Liver (tissue), 8 donors: ENCODE measurements at regions not wholly inside any gene's neighbourhood (a gene's known extent, or its start where the extent isn't known, plus 50 kb on each side); places are given as distances from the start of the nearest gene placed in this dataset.

Experiments
- DNase-seq: peaks from one replicate; pipeline ENCODE4 v3.0.0-alpha.2; 2017; ENCODE audit warnings: low spot score
- H3K27ac ChIP-seq, 2 donors: one replicate each; pipeline ENCODE4 v1.7.0; 2013; ENCODE audit warnings: inconsistent platforms in 2 of 2, low read length in 2 of 2, control low read depth in 1 of 2, low read depth in 1 of 2, mild to moderate bottlenecking in 1 of 2
- H3K27me3 ChIP-seq, 4 donors: one replicate each; pipeline versions ENCODE4 v1.6.1 to v1.7.0; 2013; ENCODE audit warnings: low read length in 3 of 4, inconsistent platforms in 1 of 4, mild to moderate bottlenecking in 1 of 4, moderate library complexity in 1 of 4; ENCODE audit not compliant: control insufficient read depth in 4 of 4, insufficient read depth in 4 of 4
- H3K36me3 ChIP-seq, 4 donors: one replicate each; pipeline versions ENCODE4 v1.6.1 to v1.7.0; 2013; ENCODE audit warnings: low read length in 3 of 4, mild to moderate bottlenecking in 3 of 4, low read depth in 1 of 4, moderate library complexity in 1 of 4; ENCODE audit not compliant: control insufficient read depth in 4 of 4, insufficient read depth in 3 of 4
- H3K4me1 ChIP-seq, 4 donors: one replicate each; pipeline versions ENCODE4 v1.6.1 to v1.7.0; 2013; ENCODE audit warnings: low read length in 3 of 4, mild to moderate bottlenecking in 3 of 4, moderate library complexity in 1 of 4; ENCODE audit not compliant: control insufficient read depth in 4 of 4, insufficient read depth in 4 of 4
- H3K4me3 ChIP-seq, 3 donors: one replicate each; pipeline versions ENCODE4 v1.6.1 to v1.7.0; 2013; ENCODE audit warnings: low read length in 3 of 3, control low read depth in 1 of 3, low read depth in 1 of 3, mild to moderate bottlenecking in 1 of 3
- H3K9ac ChIP-seq, 2 donors: one replicate each; pipeline ENCODE4 v1.7.0; 2013; ENCODE audit warnings: low read length in 2 of 2, mild to moderate bottlenecking in 2 of 2, moderate library complexity in 2 of 2, control low read depth in 1 of 2, low read depth in 1 of 2
- H3K9me3 ChIP-seq, 4 donors: one replicate each; pipeline versions ENCODE4 v1.6.1 to v1.7.0; 2013; ENCODE audit warnings: low read length in 3 of 4; ENCODE audit not compliant: control insufficient read depth in 4 of 4
- EGR1 ChIP-seq, 2 donors: IDR thresholded peaks; 2 replicates each; pipeline ENCODE4 v1.6.1; 2016 to 2018; ENCODE audit warnings: antibody characterized with exemption in 2 of 2, low read depth in 2 of 2
- FOXA1 ChIP-seq: IDR thresholded peaks from 2 replicates; pipeline ENCODE4 v1.6.1; 2016; ENCODE audit warnings: antibody characterized with exemption
- FOXA2 ChIP-seq: IDR thresholded peaks from 2 replicates; pipeline ENCODE4 v1.6.1; 2016; ENCODE audit warnings: antibody characterized with exemption
- GABPA ChIP-seq, 2 donors: IDR thresholded peaks in 1 of 2; conservative IDR thresholded peaks in 1 of 2; 2 replicates each; pipeline ENCODE4 v1.6.1; 2016; ENCODE audit warnings: antibody characterized with exemption in 2 of 2, mild to moderate bottlenecking in 1 of 2, moderate library complexity in 1 of 2
- HNF4A ChIP-seq, 2 donors: conservative IDR thresholded peaks; 2 replicates each; pipeline ENCODE4 v1.6.1; 2016; ENCODE audit warnings: antibody characterized with exemption in 2 of 2, mild to moderate bottlenecking in 2 of 2
- HNF4G ChIP-seq: IDR thresholded peaks from 2 replicates; pipeline ENCODE4 v1.6.1; 2016; ENCODE audit warnings: antibody characterized with exemption
- JUND ChIP-seq, 2 donors: IDR thresholded peaks; 2 replicates each; pipeline ENCODE4 v1.6.1; 2016; ENCODE audit warnings: antibody characterized with exemption in 2 of 2
- NR2F2 ChIP-seq: IDR thresholded peaks from 2 replicates; pipeline ENCODE4 v1.6.1; 2016; ENCODE audit warnings: antibody characterized with exemption
- RAD21 ChIP-seq, 2 donors: IDR thresholded peaks; 2 replicates each; pipeline ENCODE4 v1.6.1; 2016; ENCODE audit warnings: antibody characterized with exemption in 2 of 2, mild to moderate bottlenecking in 2 of 2
- RXRA ChIP-seq, 2 donors: IDR thresholded peaks; 2 replicates each; pipeline ENCODE4 v1.6.1; 2017 to 2018; ENCODE audit warnings: antibody characterized with exemption in 2 of 2, mild to moderate bottlenecking in 1 of 2
- SP1 ChIP-seq: IDR thresholded peaks from 2 replicates; pipeline ENCODE4 v1.6.1; 2018; ENCODE audit warnings: antibody characterized with exemption, mild to moderate bottlenecking
- TAF1 ChIP-seq: conservative IDR thresholded peaks from 2 replicates; pipeline ENCODE4 v1.6.1; 2016; ENCODE audit warnings: antibody characterized with exemption, mild to moderate bottlenecking
- YY1 ChIP-seq: IDR thresholded peaks from 2 replicates; pipeline ENCODE4 v1.6.1; 2016; ENCODE audit warnings: antibody characterized with exemption, mild to moderate bottlenecking
- WGBS: extraction: QIAGEN DNeasy Blood & Tissue Kit; methylation state at CpG from one replicate; pipeline ENCODE4 v1.1.7; 2013; 5-methylcytosine and 5-hydroxymethylcytosine counted together
- TF ChIP-seq, protein P1 (sequence below): fragments of 150-350 bp; IDR thresholded peaks from 2 replicates; pipeline ENCODE4 v1.5.1; 2017; ENCODE audit warnings: improper control_type of control experiment, low read depth, low read length; ENCODE audit not compliant: missing input control
- TF ChIP-seq, protein P2 (sequence below): IDR thresholded peaks from 2 replicates; pipeline ENCODE4 v1.6.1; 2016; ENCODE audit warnings: antibody characterized with exemption
- TF ChIP-seq, protein P3 (sequence below): IDR thresholded peaks from 2 replicates; pipeline ENCODE4 v1.6.1; 2016; ENCODE audit warnings: antibody characterized with exemption
- donor health status: healthy.
- donor health status: healthy.
- donor health status: healthy.
- donor health status: healthy.
- donor health status: healthy.

DNA sequence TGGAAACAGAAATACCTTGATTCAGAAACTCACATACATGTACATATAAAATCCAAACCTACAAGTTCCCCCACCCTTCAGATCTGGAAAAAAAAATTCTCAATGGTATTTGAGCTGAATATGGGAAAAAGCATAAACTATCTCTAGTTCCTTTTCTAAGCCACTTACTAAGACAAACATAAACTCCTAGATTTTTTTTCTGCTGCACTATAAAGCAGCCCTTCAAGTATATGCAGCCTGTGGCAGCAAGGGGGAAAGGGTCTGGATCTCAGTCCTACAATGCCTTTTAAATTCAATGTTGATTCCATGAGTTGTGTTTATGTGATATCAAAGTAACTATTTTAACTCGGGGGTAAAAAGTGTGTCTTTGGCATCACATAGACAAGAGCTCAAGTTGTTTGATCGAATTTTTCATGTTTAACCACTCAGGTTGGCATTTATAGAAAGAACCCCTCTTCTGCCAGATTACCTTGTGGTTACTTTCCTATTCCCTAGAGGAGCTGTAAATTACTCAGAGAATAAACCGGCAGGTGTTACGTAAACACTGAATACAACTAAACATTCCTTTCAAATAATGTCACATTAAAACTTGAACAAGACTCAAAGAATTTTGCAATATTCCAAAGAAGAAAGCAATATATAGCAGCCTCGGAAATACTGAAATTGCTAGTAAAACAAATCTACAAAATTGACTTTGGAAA lies 91.8 kb upstream of the FER start (continued):
- TF ChIP-seq FOXA2 = no peak
- TF ChIP-seq RAD21 (IDR thresholded peaks at IDR 0.05) = no peak

DNA sequence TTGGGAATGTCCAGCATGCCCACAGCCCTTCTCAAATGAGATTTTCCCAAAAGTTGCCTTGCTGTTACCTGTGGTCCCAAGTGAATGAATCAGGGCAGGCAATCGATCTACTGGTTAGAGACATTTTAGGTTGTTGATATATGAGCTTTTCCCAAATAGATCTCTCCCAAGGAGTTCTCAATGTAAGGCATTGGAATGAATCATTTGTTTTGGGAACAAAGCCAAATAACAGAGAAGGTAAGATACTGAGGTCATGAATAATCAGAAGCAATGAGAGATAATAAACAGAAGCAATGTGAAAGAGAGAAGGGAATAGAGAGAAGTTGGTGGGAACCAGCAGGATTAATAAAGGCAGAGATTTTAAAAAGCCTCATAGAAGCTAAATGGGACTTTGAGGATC lies 93.6 kb upstream of the FER start:
- Histone ChIP-seq H3K4me3 (no peak overlapping the region), H3K27me3 (no peaks in the 10 kb centered on the region), H3K27ac (no peak overlapping the region), H3K36me3 (no peaks in the 10 kb centered on the region), H3K4me1 (no peaks in the 10 kb centered on the region), H3K9ac (no peak overlapping the region), H3K9me3 (no peaks in the 10 kb centered on the region)
- no peak for DNase-seq
- no peak for TF ChIP-seq NR2F2
- TF ChIP-seq SP1 = no peak
- TF ChIP-seq, protein P1, sequence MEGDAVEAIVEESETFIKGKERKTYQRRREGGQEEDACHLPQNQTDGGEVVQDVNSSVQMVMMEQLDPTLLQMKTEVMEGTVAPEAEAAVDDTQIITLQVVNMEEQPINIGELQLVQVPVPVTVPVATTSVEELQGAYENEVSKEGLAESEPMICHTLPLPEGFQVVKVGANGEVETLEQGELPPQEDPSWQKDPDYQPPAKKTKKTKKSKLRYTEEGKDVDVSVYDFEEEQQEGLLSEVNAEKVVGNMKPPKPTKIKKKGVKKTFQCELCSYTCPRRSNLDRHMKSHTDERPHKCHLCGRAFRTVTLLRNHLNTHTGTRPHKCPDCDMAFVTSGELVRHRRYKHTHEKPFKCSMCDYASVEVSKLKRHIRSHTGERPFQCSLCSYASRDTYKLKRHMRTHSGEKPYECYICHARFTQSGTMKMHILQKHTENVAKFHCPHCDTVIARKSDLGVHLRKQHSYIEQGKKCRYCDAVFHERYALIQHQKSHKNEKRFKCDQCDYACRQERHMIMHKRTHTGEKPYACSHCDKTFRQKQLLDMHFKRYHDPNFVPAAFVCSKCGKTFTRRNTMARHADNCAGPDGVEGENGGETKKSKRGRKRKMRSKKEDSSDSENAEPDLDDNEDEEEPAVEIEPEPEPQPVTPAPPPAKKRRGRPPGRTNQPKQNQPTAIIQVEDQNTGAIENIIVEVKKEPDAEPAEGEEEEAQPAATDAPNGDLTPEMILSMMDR = no peak
- TF ChIP-seq HNF4A (conservative IDR thresholded peaks at IDR 0.05) = no peak
- TF ChIP-seq TAF1 = no peak
- no peak for TF ChIP-seq EGR1 (IDR thresholded peaks at IDR 0.05; ENCODE audit: low read depth in 2 of 2)
- TF ChIP-seq RAD21 (IDR thresholded peaks at IDR 0.05) = no peak
- TF ChIP-seq RXRA (IDR thresholded peaks at IDR 0.05) = no peak
- TF ChIP-seq, protein P2, sequence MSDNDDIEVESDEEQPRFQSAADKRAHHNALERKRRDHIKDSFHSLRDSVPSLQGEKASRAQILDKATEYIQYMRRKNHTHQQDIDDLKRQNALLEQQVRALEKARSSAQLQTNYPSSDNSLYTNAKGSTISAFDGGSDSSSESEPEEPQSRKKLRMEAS = no peak
- 82% methylated on average over 1 of the region's 1 CpG for WGBS

DNA sequence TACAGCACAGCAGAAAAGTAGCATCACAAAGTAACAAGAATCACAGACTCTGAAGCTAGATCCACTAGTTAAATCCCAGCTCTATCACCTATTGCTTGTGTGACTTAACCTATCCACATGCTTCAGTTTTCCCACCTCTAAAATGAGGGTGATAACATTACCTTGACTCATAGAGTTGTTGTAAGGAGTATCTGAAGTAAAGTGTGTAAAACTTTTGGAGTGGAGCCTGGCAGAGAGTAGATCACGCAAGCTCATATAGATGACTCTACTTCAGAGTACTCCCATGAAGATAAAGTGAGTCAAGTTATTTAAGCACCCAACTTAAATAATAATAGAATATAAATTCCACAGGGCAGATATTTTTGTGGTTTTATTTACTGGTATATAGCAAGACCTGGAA lies 94.5 kb upstream of the FER start:
- H3K36me3 ChIP-seq = no peaks in the 10 kb centered on the region
- TF ChIP-seq FOXA2 = no peak
- no peak for TF ChIP-seq RAD21 (IDR thresholded peaks at IDR 0.05)
- no peak for TF ChIP-seq HNF4G
- no peak for TF ChIP-seq FOXA1
- no peak for TF ChIP-seq NR2F2
- TF ChIP-seq, protein P3, sequence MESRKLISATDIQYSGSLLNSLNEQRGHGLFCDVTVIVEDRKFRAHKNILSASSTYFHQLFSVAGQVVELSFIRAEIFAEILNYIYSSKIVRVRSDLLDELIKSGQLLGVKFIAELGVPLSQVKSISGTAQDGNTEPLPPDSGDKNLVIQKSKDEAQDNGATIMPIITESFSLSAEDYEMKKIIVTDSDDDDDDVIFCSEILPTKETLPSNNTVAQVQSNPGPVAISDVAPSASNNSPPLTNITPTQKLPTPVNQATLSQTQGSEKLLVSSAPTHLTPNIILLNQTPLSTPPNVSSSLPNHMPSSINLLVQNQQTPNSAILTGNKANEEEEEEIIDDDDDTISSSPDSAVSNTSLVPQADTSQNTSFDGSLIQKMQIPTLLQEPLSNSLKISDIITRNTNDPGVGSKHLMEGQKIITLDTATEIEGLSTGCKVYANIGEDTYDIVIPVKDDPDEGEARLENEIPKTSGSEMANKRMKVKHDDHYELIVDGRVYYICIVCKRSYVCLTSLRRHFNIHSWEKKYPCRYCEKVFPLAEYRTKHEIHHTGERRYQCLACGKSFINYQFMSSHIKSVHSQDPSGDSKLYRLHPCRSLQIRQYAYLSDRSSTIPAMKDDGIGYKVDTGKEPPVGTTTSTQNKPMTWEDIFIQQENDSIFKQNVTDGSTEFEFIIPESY = no peak
- no peak for TF ChIP-seq JUND (IDR thresholded peaks at IDR 0.05)
- TF ChIP-seq GABPA (IDR thresholded peaks at IDR 0.05 in 1 of 2, conservative IDR thresholded peaks at IDR 0.05 in 1 of 2) = no peak
- TF ChIP-seq YY1 = no peak
- TF ChIP-seq SP1 = no peak
- no peak for TF ChIP-seq RXRA (IDR thresholded peaks at IDR 0.05)
- TF ChIP-seq EGR1 (IDR thresholded peaks at IDR 0.05; ENCODE audit: low read depth in 2 of 2) = no peak
- no peak for TF ChIP-seq HNF4A (conservative IDR thresholded peaks at IDR 0.05)
- TF ChIP-seq, protein P1 = no peak
- no peaks in the 10 kb centered on the region for H3K27me3 ChIP-seq
- no peak overlapping the region for H3K4me3 ChIP-seq
- no peak for DNase-seq
- H3K9me3 ChIP-seq = no peaks in the 10 kb centered on the region
- H3K9ac ChIP-seq = no peak overlapping the region
- no peaks in the 10 kb centered on the region for H3K4me1 ChIP-seq
- no peak overlapping the region for H3K27ac ChIP-seq
- WGBS = 100% methylated on average over 1 of the region's 1 CpG
